ENCODE measurements at regions not wholly inside any gene's neighbourhood (a gene's known extent, or its start where the extent isn't known, plus 50 kb on each side); places are given as distances from the start of the nearest gene placed in this dataset.

DNA sequence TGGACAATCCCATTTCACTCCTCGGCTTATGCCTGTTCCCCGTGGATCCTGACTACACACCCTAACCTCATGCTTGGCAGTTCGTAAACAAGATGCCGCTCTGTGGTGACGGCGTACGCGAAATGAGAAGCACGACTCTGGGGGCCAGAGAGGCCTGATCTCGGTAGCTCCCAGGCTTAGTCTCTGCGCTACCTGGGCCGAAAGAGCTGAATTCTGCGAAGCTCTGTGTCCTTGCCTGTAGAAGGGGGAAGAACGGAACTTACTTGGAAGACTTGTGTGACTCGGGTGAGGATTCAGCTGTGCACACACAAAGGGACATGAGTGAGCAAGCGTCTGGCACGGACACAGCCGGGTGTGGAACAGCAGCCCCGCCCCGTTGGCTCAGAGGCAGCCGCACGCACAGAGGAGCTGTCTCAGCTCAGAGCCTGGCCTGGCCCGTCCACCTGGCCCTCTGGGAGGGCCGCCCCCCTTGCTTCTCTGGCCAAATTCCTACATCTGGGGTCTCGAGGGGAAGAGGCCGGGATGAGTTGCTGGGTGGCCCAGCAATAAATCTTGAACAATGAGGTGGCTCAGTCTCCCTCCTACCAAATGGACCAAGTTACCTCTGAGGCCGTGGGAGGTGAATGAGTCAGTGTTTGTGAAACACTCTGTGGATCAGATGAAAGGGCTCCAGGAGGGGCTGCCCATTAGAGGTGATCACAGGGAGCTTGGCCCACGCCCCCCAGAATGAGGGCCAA lies 83.8 kb downstream of the PDGFA start:
- Mint-ChIP-seq H3K4me1 (peaks cover 0 to 7% of the 10 kb centered on the region in 2 donors), H3K4me3 (no peak overlapping the region)
- ATAC-seq: no peak

DNA sequence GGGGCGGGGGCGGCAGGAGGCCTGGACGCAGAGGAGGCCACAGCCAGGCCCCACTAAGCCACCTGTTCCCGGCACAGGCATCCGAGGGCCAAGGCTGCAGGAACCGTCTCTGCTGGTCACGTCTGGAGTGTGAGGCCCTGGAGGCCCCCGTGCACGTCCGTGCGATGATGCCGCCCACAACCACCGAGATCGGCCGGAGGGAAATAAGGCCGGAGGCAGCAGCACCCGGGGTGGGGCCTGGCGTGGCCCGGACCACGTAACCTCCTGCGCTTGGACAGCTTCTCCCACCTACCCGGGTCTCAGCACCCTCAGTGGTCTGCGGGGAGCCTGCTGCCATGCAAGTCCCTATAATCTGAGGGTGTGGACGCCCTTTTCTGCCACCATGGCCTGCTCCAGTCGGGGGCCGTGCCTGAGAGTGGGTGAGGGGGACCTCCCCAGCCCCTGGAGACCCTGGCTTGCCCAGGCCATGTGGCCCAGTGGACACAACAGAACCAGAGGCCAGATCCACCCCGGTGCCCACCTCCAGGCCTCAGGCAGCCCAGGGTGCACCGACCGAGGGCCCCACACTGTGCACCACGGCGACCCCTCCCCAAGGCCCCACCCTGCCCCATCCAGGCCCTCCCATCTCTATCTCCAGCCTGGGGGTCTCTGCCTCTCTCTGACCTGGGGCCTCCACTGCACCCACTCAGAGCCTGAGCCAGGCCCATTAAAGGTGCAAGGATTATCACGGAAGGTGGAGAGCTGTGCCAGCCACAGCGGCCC lies 83.1 kb downstream of the PDGFA start:
- 85% methylated on average over 33 of the region's 33 CpGs for WGBS (ENCODE audit: insufficient coverage)
- DNase-seq (no peak), ATAC-seq (no peak)
- H3K9me3 ChIP-seq (ENCODE audit: control insufficient read depth, insufficient read depth, low read length): no peaks in the 10 kb centered on the region
- no peaks in the 10 kb centered on the region for H3K27me3 Mint-ChIP-seq (ENCODE audit: low read depth in 2 of 2)
- peaks cover 0 to 7% of the 10 kb centered on the region in 2 donors for H3K4me1 Mint-ChIP-seq
- TF ChIP-seq, protein P1, sequence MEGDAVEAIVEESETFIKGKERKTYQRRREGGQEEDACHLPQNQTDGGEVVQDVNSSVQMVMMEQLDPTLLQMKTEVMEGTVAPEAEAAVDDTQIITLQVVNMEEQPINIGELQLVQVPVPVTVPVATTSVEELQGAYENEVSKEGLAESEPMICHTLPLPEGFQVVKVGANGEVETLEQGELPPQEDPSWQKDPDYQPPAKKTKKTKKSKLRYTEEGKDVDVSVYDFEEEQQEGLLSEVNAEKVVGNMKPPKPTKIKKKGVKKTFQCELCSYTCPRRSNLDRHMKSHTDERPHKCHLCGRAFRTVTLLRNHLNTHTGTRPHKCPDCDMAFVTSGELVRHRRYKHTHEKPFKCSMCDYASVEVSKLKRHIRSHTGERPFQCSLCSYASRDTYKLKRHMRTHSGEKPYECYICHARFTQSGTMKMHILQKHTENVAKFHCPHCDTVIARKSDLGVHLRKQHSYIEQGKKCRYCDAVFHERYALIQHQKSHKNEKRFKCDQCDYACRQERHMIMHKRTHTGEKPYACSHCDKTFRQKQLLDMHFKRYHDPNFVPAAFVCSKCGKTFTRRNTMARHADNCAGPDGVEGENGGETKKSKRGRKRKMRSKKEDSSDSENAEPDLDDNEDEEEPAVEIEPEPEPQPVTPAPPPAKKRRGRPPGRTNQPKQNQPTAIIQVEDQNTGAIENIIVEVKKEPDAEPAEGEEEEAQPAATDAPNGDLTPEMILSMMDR (IDR thresholded peaks at IDR 0.05): no peak
- H3K27ac ChIP-seq (ENCODE audit: low read length): no peak overlapping the region
- intact Hi-C loops (cut with micrococcal nuclease): no loop called here
- no peaks in the 10 kb centered on the region for H3K36me3 Mint-ChIP-seq
- H3K36me3 ChIP-seq (ENCODE audit: control insufficient read depth, insufficient read depth, low read length): no peaks in the 10 kb centered on the region
- no peaks in the 10 kb centered on the region for H3K9me3 Mint-ChIP-seq
- no peaks in the 10 kb centered on the region for H3K27me3 ChIP-seq (ENCODE audit: control insufficient read depth, insufficient read depth, low read length)
- H3K4me3 Mint-ChIP-seq: no peak overlapping the region
- no peak overlapping the region for H3K4me3 ChIP-seq (ENCODE audit: low read length)
- H3K27ac Mint-ChIP-seq: no peak overlapping the region
- peaks cover 4% of the 10 kb centered on the region for H3K4me1 ChIP-seq (ENCODE audit: control insufficient read depth, insufficient read depth, low read length)

More for the DNA sequence above, 83.8 kb downstream of the PDGFA start:
- Histone ChIP-seq H3K9me3 (ENCODE audit: control insufficient read depth, insufficient read depth, low read length) (no peaks in the 10 kb centered on the region), H3K4me1 (ENCODE audit: control insufficient read depth, insufficient read depth, low read length) (peaks cover 4% of the 10 kb centered on the region), H3K27me3 (ENCODE audit: control insufficient read depth, insufficient read depth, low read length) (no peaks in the 10 kb centered on the region), H3K36me3 (ENCODE audit: control insufficient read depth, insufficient read depth, low read length) (no peaks in the 10 kb centered on the region), H3K27ac (ENCODE audit: low read length) (no peak overlapping the region), H3K4me3 (ENCODE audit: low read length) (no peak overlapping the region)
- Mint-ChIP-seq H3K36me3 (no peaks in the 10 kb centered on the region), H3K9me3 (no peaks in the 10 kb centered on the region), H3K27ac (no peak overlapping the region), H3K27me3 (ENCODE audit: low read depth in 2 of 2) (no peaks in the 10 kb centered on the region)
- TF ChIP-seq, protein P1 (IDR thresholded peaks at IDR 0.05): no peak
- no peak for DNase-seq
- intact Hi-C loops (cut with micrococcal nuclease): no loop called here
- WGBS (ENCODE audit: insufficient coverage): 90% methylated on average over 28 of the region's 28 CpGs

DNA sequence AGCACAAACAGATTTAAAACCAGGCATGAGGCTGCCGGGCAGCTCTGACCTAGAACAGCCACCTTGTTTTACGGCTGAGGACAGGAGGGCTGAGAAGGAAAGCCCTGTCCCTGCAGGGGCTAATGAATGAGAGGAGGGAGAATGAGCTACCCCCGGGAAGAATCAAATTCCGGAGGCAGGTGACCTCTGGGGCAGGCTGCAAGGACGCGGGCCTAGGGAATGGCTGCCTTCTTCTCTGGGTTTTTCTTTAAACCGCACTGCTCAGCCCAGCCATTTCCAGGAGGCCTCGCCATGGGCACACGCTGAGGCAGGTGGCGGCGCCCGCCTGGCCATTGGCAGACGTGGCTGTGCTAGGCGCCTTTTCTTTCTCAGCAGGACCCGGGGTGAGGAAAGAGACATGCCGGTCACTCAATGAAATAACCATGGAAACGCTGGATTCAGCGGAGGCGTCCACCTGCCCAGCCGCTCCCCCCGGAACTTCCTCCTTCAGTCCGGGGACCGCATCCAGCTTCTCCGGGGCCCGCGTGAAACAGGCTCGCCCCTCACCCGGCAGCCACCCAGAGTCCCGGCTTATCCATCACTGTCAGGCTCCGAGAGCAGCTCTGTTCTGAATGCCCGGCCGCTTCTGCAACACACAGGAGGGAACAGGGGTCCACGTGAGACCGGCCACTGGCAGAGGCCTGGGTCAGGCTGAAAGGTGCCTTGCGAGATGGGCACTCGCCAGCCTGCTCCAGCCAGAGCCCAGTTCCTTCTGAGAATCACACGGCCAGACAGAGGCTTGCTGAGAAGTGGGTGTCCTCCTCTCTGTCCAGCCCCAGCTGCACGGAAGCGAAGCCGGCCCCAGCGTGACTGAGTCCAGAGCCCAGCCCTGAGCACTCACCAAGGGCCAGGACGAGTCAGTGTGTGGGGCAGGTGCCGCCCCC lies 82.1 kb downstream of the PDGFA start:
- Mint-ChIP-seq H3K36me3 (no peaks in the 10 kb centered on the region), H3K4me3 (no peak overlapping the region), H3K27me3 (ENCODE audit: low read depth in 2 of 2) (no peaks in the 10 kb centered on the region), H3K27ac (no peak overlapping the region), H3K9me3 (no peaks in the 10 kb centered on the region), H3K4me1 (peaks cover 0 to 7% of the 10 kb centered on the region in 2 donors)
- Histone ChIP-seq H3K36me3 (ENCODE audit: control insufficient read depth, insufficient read depth, low read length) (no peaks in the 10 kb centered on the region), H3K27me3 (ENCODE audit: control insufficient read depth, insufficient read depth, low read length) (no peaks in the 10 kb centered on the region), H3K4me3 (ENCODE audit: low read length) (no peak overlapping the region), H3K9me3 (ENCODE audit: control insufficient read depth, insufficient read depth, low read length) (no peaks in the 10 kb centered on the region), H3K4me1 (ENCODE audit: control insufficient read depth, insufficient read depth, low read length) (peaks cover 4% of the 10 kb centered on the region), H3K27ac (ENCODE audit: low read length) (no peak overlapping the region)
- ATAC-seq: no peak
- DNase-seq: no peak
- WGBS (ENCODE audit: insufficient coverage): 87% methylated on average over 43 of the region's 43 CpGs
- TF ChIP-seq, protein P1 (IDR thresholded peaks at IDR 0.05): no peak
- intact Hi-C loops (cut with micrococcal nuclease): no loop called here

Data from natural killer cell (primary cell).